Osteoblast (primary cell): ENCODE measurements at regions not wholly inside any gene's neighbourhood (a gene's known extent, or its start where the extent isn't known, plus 50 kb on each side); places are given as distances from the start of the nearest gene placed in this dataset.

ENCODE experiments used
- DNase-seq: peaks from one replicate; pipeline ENCODE4 v3.0.0; 2011; ENCODE audit warnings: low spot score, mixed read lengths; ENCODE audit not compliant: insufficient read length; ENCODE audit errors: missing footprints
- H2AFZ ChIP-seq: 2 replicates; pipeline ENCODE4 v1.6.0; 2011; ENCODE audit warnings: mild to moderate bottlenecking, low read length
- H3K27ac ChIP-seq: 2 replicates; pipeline ENCODE4 v1.5.1; 2011; ENCODE audit warnings: mild to moderate bottlenecking, low read depth, low read length, moderate library complexity
- H3K27me3 ChIP-seq: 2 replicates; pipeline ENCODE4 v1.6.0; 2012; ENCODE audit warnings: mild to moderate bottlenecking, control low read depth, inconsistent platforms, low read length, moderate library complexity; ENCODE audit not compliant: insufficient read depth
- H3K36me3 ChIP-seq: 2 replicates; pipeline ENCODE4 v1.5.1; 2011; ENCODE audit warnings: mild to moderate bottlenecking, low read length, control low read depth, moderate library complexity; ENCODE audit not compliant: insufficient read depth
- H3K4me1 ChIP-seq: 2 replicates; pipeline ENCODE4 v1.5.1; 2011; ENCODE audit warnings: mild to moderate bottlenecking, low read length, control low read depth, moderate library complexity; ENCODE audit not compliant: insufficient read depth
- H3K4me2 ChIP-seq: 2 replicates; pipeline ENCODE4 v1.6.0; 2011; ENCODE audit warnings: mild to moderate bottlenecking, low read length; ENCODE audit not compliant: insufficient read depth
- H3K4me3 ChIP-seq: fragments of 200-600 bp; sonication (generic); 3 replicates; pipeline ENCODE4 v1.5.1; 2012; ENCODE audit warnings: mild to moderate bottlenecking, low read length, inconsistent platforms; ENCODE audit not compliant: insufficient read depth
- H3K79me2 ChIP-seq: 2 replicates; pipeline ENCODE4 v1.6.0; 2012; ENCODE audit warnings: mild to moderate bottlenecking, low read length, control low read depth, inconsistent platforms; ENCODE audit not compliant: insufficient read depth
- H3K9me3 ChIP-seq: 2 replicates; pipeline ENCODE4 v1.5.1; 2011; ENCODE audit warnings: low read depth, low read length, control low read depth
- H4K20me1 ChIP-seq: 2 replicates; pipeline ENCODE4 v1.6.0; 2012; ENCODE audit warnings: mild to moderate bottlenecking, low read length, control low read depth; ENCODE audit not compliant: insufficient read depth
- CTCF ChIP-seq: IDR thresholded peaks from 2 replicates; pipeline ENCODE4 v1.5.1; 2011; ENCODE audit warnings: mild to moderate bottlenecking, low read depth, low read length, moderate library complexity; ENCODE audit errors: extremely low read depth

GRCh38 chr10:78820007-78820362 is 248.8 kb upstream of the ZMIZ1 start:
- Histone ChIP-seq H3K4me1 (no peaks in the 10 kb centered on the region), H3K79me2 (no peaks in the 10 kb centered on the region), H2AFZ (no peak overlapping the region), H3K4me2 (no peak overlapping the region), H3K27me3 (peaks cover 35% of the 10 kb centered on the region), H3K36me3 (no peaks in the 10 kb centered on the region), H3K9me3 (no peaks in the 10 kb centered on the region), H3K27ac (no peak overlapping the region), H4K20me1 (no peaks in the 10 kb centered on the region), H3K4me3 (no peak overlapping the region)
- TF ChIP-seq CTCF = no peak
- DNase-seq = no peak

- no peak overlapping the region for H3K4me3 ChIP-seq
- no peaks in the 10 kb centered on the region for H3K79me2 ChIP-seq
- H3K27ac ChIP-seq = no peak overlapping the region
- no peaks in the 10 kb centered on the region for H3K9me3 ChIP-seq
- no peak for DNase-seq
- TF ChIP-seq CTCF = no peak
- no peaks in the 10 kb centered on the region for H3K36me3 ChIP-seq
- no peak overlapping the region for H2AFZ ChIP-seq
- H4K20me1 ChIP-seq = no peaks in the 10 kb centered on the region
- no peaks in the 10 kb centered on the region for H3K4me1 ChIP-seq
- H3K4me2 ChIP-seq = no peak overlapping the region
- peaks cover 26% of the 10 kb centered on the region for H3K27me3 ChIP-seq
Observed at GRCh38 chr10:78821052-78821451, 247.7 kb upstream of the ZMIZ1 start.

GRCh38 chr10:78828647-78829539 is 239.9 kb upstream of the ZMIZ1 start:
- no peak overlapping the region for H3K4me2 ChIP-seq
- no peaks in the 10 kb centered on the region for H3K36me3 ChIP-seq
- H3K9me3 ChIP-seq = no peaks in the 10 kb centered on the region
- no peak overlapping the region for H3K4me3 ChIP-seq
- H3K27ac ChIP-seq = no peak overlapping the region
- H2AFZ ChIP-seq = no peak overlapping the region
- H4K20me1 ChIP-seq = no peaks in the 10 kb centered on the region
- DNase-seq = no peak
- peaks cover 21% of the 10 kb centered on the region for H3K27me3 ChIP-seq
- no peaks in the 10 kb centered on the region for H3K79me2 ChIP-seq
- peaks cover 12% of the 10 kb centered on the region for H3K4me1 ChIP-seq
- no peak for TF ChIP-seq CTCF

GRCh38 chr10:78829565-78829964 is 239.2 kb upstream of the ZMIZ1 start:
- peak overlapping the region; percentile 60 for H2AFZ ChIP-seq
- H3K4me1 ChIP-seq = peaks cover 12% of the 10 kb centered on the region
- H3K9me3 ChIP-seq = no peaks in the 10 kb centered on the region
- H4K20me1 ChIP-seq = no peaks in the 10 kb centered on the region
- peaks cover 18% of the 10 kb centered on the region for H3K27me3 ChIP-seq
- H3K4me3 ChIP-seq = no peak overlapping the region
- H3K27ac ChIP-seq = no peak overlapping the region
- no peaks in the 10 kb centered on the region for H3K36me3 ChIP-seq
- no peak for TF ChIP-seq CTCF
- no peaks in the 10 kb centered on the region for H3K79me2 ChIP-seq
- DNase-seq = no peak
- no peak overlapping the region for H3K4me2 ChIP-seq
